BE2C (cell line): ENCODE measurements at regions not wholly inside any gene's neighbourhood (a gene's known extent, or its start where the extent isn't known, plus 50 kb on each side); places are given as distances from the start of the nearest gene placed in this dataset.

ENCODE experiments used
- DNase-seq: peaks from one replicate; pipeline ENCODE4 v3.0.0-alpha.2; 2020
- H3K27me3 ChIP-seq: fragments of 250-450 bp; sonication (Bioruptor Pico); 2 replicates; pipeline ENCODE4 v1.5.1; 2020; ENCODE audit warnings: mild to moderate bottlenecking
- H3K36me3 ChIP-seq: fragments of 250-450 bp; sonication (Bioruptor Pico); 2 replicates; pipeline ENCODE4 v1.5.1; 2020; ENCODE audit warnings: mild to moderate bottlenecking
- H3K4me1 ChIP-seq: fragments of 250-450 bp; sonication (Bioruptor Pico); 2 replicates; pipeline ENCODE4 v1.5.1; 2020
- H3K4me3 ChIP-seq: 2 replicates; pipeline ENCODE4 v1.5.1; 2011; ENCODE audit warnings: low read depth, low read length
- H3K9me3 ChIP-seq: fragments of 250-450 bp; sonication (Bioruptor Pico); 2 replicates; pipeline ENCODE4 v1.5.1; 2020
- CTCF ChIP-seq: IDR thresholded peaks from 2 replicates; pipeline ENCODE4 v1.5.1; 2012; ENCODE audit warnings: mild to moderate bottlenecking, low read depth, low read length

GRCh38 chr5:113869611-113870010 lies 356.1 kb downstream of the YTHDC2 start:
- DNase-seq: no peak
- no peaks in the 10 kb centered on the region for H3K27me3 ChIP-seq
- no peaks in the 10 kb centered on the region for H3K36me3 ChIP-seq
- no peak overlapping the region for H3K4me3 ChIP-seq
- TF ChIP-seq CTCF: no peak
- H3K9me3 ChIP-seq: no peaks in the 10 kb centered on the region
- no peaks in the 10 kb centered on the region for H3K4me1 ChIP-seq

GRCh38 chr5:113871972-113872371 lies 358.5 kb downstream of the YTHDC2 start:
- Histone ChIP-seq H3K27me3 (peaks cover 7% of the 10 kb centered on the region; the same call in 1 of the 2 replicates), H3K9me3 (no peaks in the 10 kb centered on the region), H3K4me3 (no peak overlapping the region), H3K4me1 (no peaks in the 10 kb centered on the region), H3K36me3 (no peaks in the 10 kb centered on the region)
- DNase-seq: no peak
- no peak for TF ChIP-seq CTCF

- Histone ChIP-seq H3K27me3 (peaks cover 7% of the 10 kb centered on the region), H3K9me3 (no peaks in the 10 kb centered on the region), H3K4me1 (no peaks in the 10 kb centered on the region), H3K36me3 (no peaks in the 10 kb centered on the region), H3K4me3 (no peak overlapping the region)
- TF ChIP-seq CTCF: no peak
- no peak for DNase-seq
Measured at GRCh38 chr5:113875096-113875495, 361.6 kb downstream of the YTHDC2 start.

GRCh38 chr5:113891491-113891890 lies 378.0 kb downstream of the YTHDC2 start:
- no peaks in the 10 kb centered on the region for H3K27me3 ChIP-seq
- no peak for DNase-seq
- no peaks in the 10 kb centered on the region for H3K9me3 ChIP-seq
- H3K4me3 ChIP-seq: no peak overlapping the region
- H3K36me3 ChIP-seq: no peaks in the 10 kb centered on the region
- no peak; the same call in 1 of the 2 replicates for TF ChIP-seq CTCF
- no peaks in the 10 kb centered on the region for H3K4me1 ChIP-seq

- no peaks in the 10 kb centered on the region for H3K36me3 ChIP-seq
- TF ChIP-seq CTCF: no peak
- no peaks in the 10 kb centered on the region; the same call in 1 of the 2 replicates for H3K4me1 ChIP-seq
- H3K27me3 ChIP-seq: no peaks in the 10 kb centered on the region
- H3K9me3 ChIP-seq: no peaks in the 10 kb centered on the region
- H3K4me3 ChIP-seq: no peak overlapping the region
- no peak for DNase-seq
Measured at GRCh38 chr5:113896789-113897188, 383.3 kb downstream of the YTHDC2 start.

- Histone ChIP-seq H3K36me3 (no peaks in the 10 kb centered on the region), H3K4me1 (peaks cover 5% of the 10 kb centered on the region), H3K4me3 (no peak overlapping the region), H3K27me3 (no peaks in the 10 kb centered on the region), H3K9me3 (no peaks in the 10 kb centered on the region)
- no peak for DNase-seq
- TF ChIP-seq CTCF: no peak
Measured at GRCh38 chr5:113897748-113898147, 384.3 kb downstream of the YTHDC2 start.
